PC-3 (cell line): ENCODE measurements at regions not wholly inside any gene's neighbourhood (a gene's known extent, or its start where the extent isn't known, plus 50 kb on each side); places are given as distances from the start of the nearest gene placed in this dataset.

ENCODE experiments used
- ATAC-seq: fragments of 200-7000 bp; cut with Tn5 transposase; 2 replicates; pipeline ENCODE4 v1.9.1; 2020; ENCODE audit warnings: mild to moderate bottlenecking, moderate library complexity
- BruUV-seq: library from RNA; stranded (reverse); fragments of 400-500 nt; replicated peaks from 2 replicates; lab custom pipeline; 2021; lab: Mats Ljungman, UMichigan
- CTCF ChIA-PET: fragments of 300-600 bp; sonication (Branson Sonifier 250); formaldehyde crosslinking; loops from one replicate; lab custom pipeline; 2022; ENCODE audit warnings: antibody characterized with exemption; lab: Charles Lee
- POLR2A ChIA-PET: fragments of 300-600 bp; sonication (Branson Sonifier 250); formaldehyde crosslinking; loops from one replicate; lab custom pipeline; 2022; ENCODE audit warnings: antibody characterized with exemption; ENCODE audit not compliant: unreplicated experiment; lab: Charles Lee
- DNase-seq: peaks from one replicate; pipeline ENCODE4 v3.0.0-alpha.2; 2015
- H2AFZ ChIP-seq: fragments of 300-600 bp; sonication (generic); 2 replicates; pipeline ENCODE4 v1.6.0; 2016; ENCODE audit warnings: antibody characterized with exemption, low read length
- H3F3A ChIP-seq: fragments of 300-600 bp; sonication (generic); one replicate; pipeline ENCODE4 v1.6.0; 2017; ENCODE audit warnings: antibody characterized with exemption, low read length, control low read depth, mild to moderate bottlenecking; ENCODE audit not compliant: unreplicated experiment
- H3K27ac ChIP-seq: fragments of 300-600 bp; sonication (generic); 2 replicates; pipeline ENCODE4 v1.5.1; 2016; ENCODE audit warnings: mild to moderate bottlenecking, low read length
- H3K27me3 ChIP-seq: fragments of 300-600 bp; sonication (generic); 2 replicates; pipeline ENCODE4 v1.6.1; 2016; ENCODE audit warnings: low read length, mixed read lengths
- H3K36me3 ChIP-seq: fragments of 300-600 bp; sonication (generic); 2 replicates; pipeline ENCODE4 v1.6.1; 2016; ENCODE audit warnings: low read depth, mixed run types, low read length, mixed read lengths
- H3K4me1 ChIP-seq: fragments of 300-600 bp; sonication (generic); 2 replicates; pipeline ENCODE4 v1.5.1; 2016; ENCODE audit warnings: low read length; ENCODE audit not compliant: insufficient read depth
- H3K4me2 ChIP-seq: fragments of 300-600 bp; sonication (generic); 2 replicates; pipeline ENCODE4 v1.6.0; 2016; ENCODE audit warnings: low read length
- H3K4me3 ChIP-seq: fragments of 300-600 bp; sonication (generic); 2 replicates; pipeline ENCODE4 v1.5.1; 2016; ENCODE audit warnings: mild to moderate bottlenecking, low read length, mixed read lengths
- H3K79me2 ChIP-seq: fragments of 300-600 bp; sonication (generic); 2 replicates; pipeline ENCODE4 v1.6.1; 2017; ENCODE audit warnings: low read length, mixed read lengths
- H3K9ac ChIP-seq: fragments of 300-600 bp; sonication (generic); 2 replicates; pipeline ENCODE4 v1.6.0; 2016; ENCODE audit warnings: mild to moderate bottlenecking, low read length
- H3K9me2 ChIP-seq: fragments of 300-600 bp; sonication (generic); replicated peaks from 2 replicates; pipeline ENCODE4 v1.6.1; 2016; ENCODE audit warnings: mixed run types, low read length, mixed read lengths
- H3K9me3 ChIP-seq: fragments of 300-600 bp; sonication (generic); 2 replicates; pipeline ENCODE4 v1.6.1; 2016; ENCODE audit warnings: low read length, mixed read lengths
- H4K20me1 ChIP-seq: fragments of 300-600 bp; sonication (generic); 2 replicates; pipeline ENCODE4 v1.6.1; 2016; ENCODE audit warnings: low read length, mixed read lengths
- CTCF ChIP-seq: fragments of 300-600 bp; sonication (generic); conservative IDR thresholded peaks from 2 replicates; pipeline ENCODE4 v1.5.1; 2017; ENCODE audit warnings: antibody characterized with exemption, low read depth, mild to moderate bottlenecking, low read length
- EZH2 ChIP-seq: fragments of 300-600 bp; sonication (generic); IDR thresholded peaks from one replicate; pipeline ENCODE4 v1.6.1; 2017; ENCODE audit warnings: antibody characterized with exemption, mild to moderate bottlenecking, low read length; ENCODE audit not compliant: unreplicated experiment
- EZH2phosphoT487 ChIP-seq: fragments of 300-600 bp; sonication (generic); IDR thresholded peaks from 2 replicates; pipeline ENCODE4 v1.6.1; 2018; ENCODE audit warnings: mild to moderate bottlenecking, antibody characterized with exemption, low read length, borderline replicate concordance
- intact Hi-C: fragments of 100-400 bp; cut with micrococcal nuclease; formaldehyde crosslinking; loops from 2 replicates; pipeline ENCODE4 v1.9.0; 2023

- Histone ChIP-seq H3K27ac (no peak overlapping the region), H3K4me3 (no peak overlapping the region), H4K20me1 (no peaks in the 10 kb centered on the region), H3K9me2 (no peaks in the 10 kb centered on the region), H3K27me3 (peaks cover 68% of the 10 kb centered on the region), H3K79me2 (no peaks in the 10 kb centered on the region), H3K36me3 (no peaks in the 10 kb centered on the region), H2AFZ (no peak overlapping the region), H3F3A (no peaks in the 10 kb centered on the region), H3K4me1 (no peaks in the 10 kb centered on the region), H3K9ac (no peak overlapping the region), H3K4me2 (no peak overlapping the region), H3K9me3 (no peaks in the 10 kb centered on the region)
- intact Hi-C loops: no loop called here
- ChIA-PET POLR2A (no interaction called here), CTCF (no interaction called here)
- ATAC-seq (no peak), DNase-seq (no peak)
- BruUV-seq: no TSS peak
- no peak for TF ChIP-seq EZH2
- no peak for TF ChIP-seq EZH2phosphoT487
- no peak for TF ChIP-seq CTCF
Measured at GRCh38 chr18:77985526-77986281, 736.1 kb downstream of the GALR1 start.

- Histone ChIP-seq H2AFZ (no peak overlapping the region), H3K27ac (no peak overlapping the region), H3K4me1 (no peaks in the 10 kb centered on the region), H3K36me3 (no peaks in the 10 kb centered on the region), H3K79me2 (no peaks in the 10 kb centered on the region), H3K9ac (no peak overlapping the region), H3K9me3 (no peaks in the 10 kb centered on the region), H3K4me3 (no peak overlapping the region), H4K20me1 (no peaks in the 10 kb centered on the region), H3K27me3 (peaks cover 59% of the 10 kb centered on the region), H3K9me2 (no peaks in the 10 kb centered on the region), H3K4me2 (no peak overlapping the region), H3F3A (no peaks in the 10 kb centered on the region)
- ATAC-seq (no peak), DNase-seq (no peak)
- intact Hi-C loops: no loop called here
- BruUV-seq: no TSS peak
- CTCF ChIA-PET: no interaction called here
- TF ChIP-seq EZH2phosphoT487 (no peak), EZH2 (no peak), CTCF (no peak)
- POLR2A ChIA-PET: no interaction called here
Measured at GRCh38 chr18:77990131-77990530, 740.5 kb downstream of the GALR1 start.

- H3K36me3 ChIP-seq: no peaks in the 10 kb centered on the region
- ATAC-seq: no peak
- no peak overlapping the region for H3K4me3 ChIP-seq
- H4K20me1 ChIP-seq: no peaks in the 10 kb centered on the region
- TF ChIP-seq CTCF (no peak), EZH2 (no peak), EZH2phosphoT487 (no peak)
- intact Hi-C loops: no loop called here
- peaks cover 53% of the 10 kb centered on the region for H3K27me3 ChIP-seq
- no peak overlapping the region for H3K9ac ChIP-seq
- BruUV-seq: no TSS peak
- no peak for DNase-seq
- ChIA-PET POLR2A (no interaction called here), CTCF (no interaction called here)
- H3K9me3 ChIP-seq: no peaks in the 10 kb centered on the region
- no peaks in the 10 kb centered on the region for H3K9me2 ChIP-seq
- H2AFZ ChIP-seq: no peak overlapping the region
- no peaks in the 10 kb centered on the region for H3K4me1 ChIP-seq
- H3F3A ChIP-seq: no peaks in the 10 kb centered on the region
- no peak overlapping the region for H3K27ac ChIP-seq
- no peaks in the 10 kb centered on the region for H3K79me2 ChIP-seq
- no peak overlapping the region for H3K4me2 ChIP-seq
Measured at GRCh38 chr18:77990901-77991300, 741.3 kb downstream of the GALR1 start.
